IPS-NIHi11 (cell line): ENCODE measurements at regions not wholly inside any gene's neighbourhood (a gene's known extent, or its start where the extent isn't known, plus 50 kb on each side); places are given as distances from the start of the nearest gene placed in this dataset.
"Not testable (repeated sequence)": the region's sequence is repeated elsewhere in the genome, so short reads cannot be mapped to it uniquely, and the experiment has no call there.

Source experiments
- DNase-seq: peaks from one replicate; pipeline ENCODE4 v3.0.0; 2012; ENCODE audit warnings: mixed read lengths, low spot score

- no peak for DNase-seq
Observed at GRCh38 chr9:28105001-28105400, 531.7 kb upstream of the C9orf72 start.

DNA sequence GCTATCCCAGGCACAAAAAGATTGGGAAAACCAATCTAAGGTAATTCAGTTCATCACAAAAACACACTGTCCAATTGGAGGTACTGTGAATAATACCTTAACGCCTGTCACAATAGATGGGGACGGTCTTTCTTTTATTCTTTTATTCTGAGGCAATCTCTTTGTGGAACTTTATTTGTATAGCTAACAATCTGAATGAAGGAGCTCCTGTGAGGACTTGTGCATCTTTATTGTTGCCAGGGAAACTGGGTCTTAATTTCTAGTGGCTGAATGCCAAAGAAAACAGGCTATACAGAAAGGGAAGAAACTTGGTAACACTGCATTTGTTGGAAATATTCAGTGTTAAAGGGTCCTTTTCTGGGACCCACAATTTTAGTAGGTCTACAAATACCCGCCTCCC lies 546.9 kb upstream of the C9orf72 start:
- no peak for DNase-seq

GRCh38 chr9:28120626-28121025 lies 547.3 kb upstream of the C9orf72 start:
- no peak for DNase-seq

GRCh38 chr9:28121366-28121765 lies 548.1 kb upstream of the C9orf72 start:
- DNase-seq: no peak

GRCh38 chr9:28124917-28125316 lies 551.6 kb upstream of the C9orf72 start:
- no peak for DNase-seq

GRCh38 chr9:28127101-28127500 lies 553.8 kb upstream of the C9orf72 start:
- no peak for DNase-seq

- DNase-seq: no peak
Observed at GRCh38 chr9:28134446-28134976, 561.2 kb upstream of the C9orf72 start.

- DNase-seq: no peak
Observed at GRCh38 chr9:28135549-28135948, 562.3 kb upstream of the C9orf72 start.

- DNase-seq: no peak
Observed at GRCh38 chr9:28136113-28136512, 562.8 kb upstream of the C9orf72 start.

DNA sequence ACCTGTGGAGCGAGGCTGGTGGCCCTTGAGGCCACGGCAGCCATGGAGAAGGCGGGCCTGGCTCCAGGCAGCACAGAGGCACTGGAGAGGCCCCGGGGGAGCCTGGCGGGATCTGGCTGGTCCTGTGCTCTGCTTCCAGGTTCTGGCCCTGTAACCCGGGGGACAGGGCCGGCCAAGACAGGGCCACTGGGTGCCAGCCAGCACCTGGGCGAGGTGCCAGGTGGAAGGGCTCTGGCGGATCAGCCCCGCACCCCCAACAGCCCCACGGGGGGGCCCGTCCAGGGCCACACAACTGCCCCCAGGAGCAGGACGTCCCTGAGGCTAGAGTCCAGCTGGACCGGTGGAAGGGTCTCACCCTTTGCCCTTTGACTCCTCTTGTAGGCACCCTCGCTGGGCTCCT lies 574.1 kb upstream of the C9orf72 start:
- DNase-seq: not testable (repeated sequence)

GRCh38 chr9:28147923-28148597 lies 574.8 kb upstream of the C9orf72 start:
- DNase-seq: not testable (repeated sequence)

GRCh38 chr9:28149361-28150050 lies 576.2 kb upstream of the C9orf72 start:
- not testable (repeated sequence) for DNase-seq

- DNase-seq: peak; percentile 7
Observed at GRCh38 chr9:28155067-28155466, 581.8 kb upstream of the C9orf72 start.

DNA sequence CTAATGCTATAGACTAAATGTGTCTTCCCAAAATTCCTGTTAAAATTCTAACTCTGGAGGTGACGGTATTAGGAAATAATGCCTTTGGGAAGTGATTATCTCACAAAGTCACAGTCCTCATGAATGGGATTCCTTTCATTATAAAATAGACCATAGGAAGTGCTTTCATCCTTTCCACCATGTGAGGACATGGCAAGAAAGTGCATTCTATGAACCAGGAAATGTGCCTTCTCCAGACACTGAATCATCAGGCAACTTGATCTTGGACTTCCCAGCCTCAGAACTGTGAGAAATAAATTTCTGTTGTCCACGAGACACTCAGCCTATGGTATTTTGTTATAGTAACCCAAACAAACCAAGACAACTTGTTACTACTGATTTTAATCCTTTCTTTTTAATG lies 582.4 kb upstream of the C9orf72 start:
- no peak for DNase-seq

DNA sequence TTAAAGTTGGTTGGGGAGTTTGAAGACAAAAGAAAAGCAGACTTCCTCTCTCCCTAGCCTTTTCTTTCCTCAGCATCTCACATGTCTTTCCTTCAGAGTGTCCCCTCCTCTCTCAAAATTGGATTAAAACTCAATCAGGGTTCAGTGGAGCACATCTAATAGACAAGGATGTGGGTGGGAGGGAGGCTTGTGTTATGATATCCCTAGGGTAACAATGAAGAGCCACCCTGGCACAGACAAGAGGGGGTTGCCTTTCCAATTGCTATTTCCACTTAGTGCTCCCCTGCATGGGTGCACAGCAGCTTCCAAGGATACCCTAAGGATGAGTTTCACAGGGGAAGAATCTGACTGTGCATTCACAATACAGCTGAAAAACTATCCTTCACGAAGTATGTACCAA lies 585.2 kb upstream of the C9orf72 start:
- no peak for DNase-seq

GRCh38 chr9:28163619-28164018 lies 590.3 kb upstream of the C9orf72 start:
- no peak for DNase-seq

GRCh38 chr9:28166179-28166578 lies 592.9 kb upstream of the C9orf72 start:
- no peak for DNase-seq

GRCh38 chr9:28177142-28177541 lies 603.9 kb upstream of the C9orf72 start:
- no peak for DNase-seq

- DNase-seq: no peak
Observed at GRCh38 chr9:28177925-28178324, 604.6 kb upstream of the C9orf72 start.

DNA sequence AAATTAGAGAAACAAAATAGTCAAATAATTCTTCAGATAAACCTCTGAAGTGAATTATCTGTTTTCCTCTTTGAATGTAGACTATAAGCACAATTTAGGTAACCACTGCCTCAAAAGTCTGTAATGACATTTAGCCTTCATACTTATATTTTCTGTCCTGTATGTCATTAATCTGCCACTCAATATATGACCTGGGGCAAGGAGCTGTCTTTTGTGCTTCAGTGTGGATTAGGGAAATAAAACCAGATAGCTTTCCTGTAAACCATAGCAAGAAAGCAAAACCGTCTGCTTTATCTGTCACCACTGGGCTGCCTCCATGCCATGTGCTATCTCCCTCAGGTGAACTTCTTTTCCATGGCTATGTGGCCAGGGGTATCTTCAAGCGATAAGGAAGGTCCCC lies 606.6 kb upstream of the C9orf72 start:
- no peak for DNase-seq

DNA sequence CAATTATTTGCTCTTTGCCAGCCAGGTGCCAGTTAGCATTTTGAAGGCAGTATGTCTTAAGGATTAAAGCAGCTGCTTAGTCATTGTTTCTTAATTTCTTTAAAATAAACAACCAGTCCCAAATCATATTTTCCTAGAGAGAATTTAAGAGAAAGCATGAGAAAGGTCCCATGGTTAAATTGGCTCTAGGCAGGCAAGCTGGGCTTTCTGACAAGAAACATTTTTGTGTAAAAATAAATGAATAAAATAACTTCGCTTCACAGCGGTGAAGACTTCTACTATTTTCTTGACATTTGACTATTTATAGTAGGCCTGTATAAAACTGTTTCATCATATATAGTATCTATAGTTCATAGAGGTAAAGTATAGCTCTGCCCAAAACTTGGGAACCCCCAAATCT lies 617.7 kb upstream of the C9orf72 start:
- no peak for DNase-seq

DNA sequence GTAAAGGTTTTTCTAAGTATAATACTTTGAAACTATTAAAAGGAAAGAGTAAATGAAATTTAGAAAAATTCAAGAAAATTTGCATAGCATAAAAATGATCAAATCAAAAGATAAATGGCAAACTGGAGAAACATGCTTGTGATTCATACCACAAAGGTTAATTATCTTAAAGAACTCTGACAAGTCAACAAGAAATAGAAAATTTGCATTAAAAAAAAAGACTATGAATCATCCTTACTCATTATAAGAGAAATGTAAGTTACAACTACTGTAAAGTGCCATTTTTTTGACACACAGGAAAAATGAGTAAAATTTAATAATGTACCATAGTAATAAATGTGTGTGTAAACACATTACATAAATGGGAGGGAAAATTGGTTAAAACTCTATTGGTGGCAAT lies 624.4 kb upstream of the C9orf72 start:
- DNase-seq: no peak

- no peak for DNase-seq
Observed at GRCh38 chr9:28203036-28203435, 629.8 kb upstream of the C9orf72 start.

GRCh38 chr9:28206280-28206679 lies 633.0 kb upstream of the C9orf72 start:
- DNase-seq: no peak
